Left ventricle myocardium superior (tissue), 1 donor: ENCODE measurements at regions not wholly inside any gene's neighbourhood (a gene's known extent, or its start where the extent isn't known, plus 50 kb on each side); places are given as distances from the start of the nearest gene placed in this dataset.
"Not testable (repeated sequence)": the region's sequence is repeated elsewhere in the genome, so short reads cannot be mapped to it uniquely, and the experiment has no call there.

ENCODE experiments used
- ATAC-seq: fragments of 200-7000 bp; cut with Tn5 transposase; one replicate; pipeline ENCODE4 v1.9.1; 2020; ENCODE audit warnings: mild to moderate bottlenecking, moderate library complexity
- DNase-seq: peaks from one replicate; pipeline ENCODE4 v3.0.0-alpha.2; 2020
- intact Hi-C: fragments of 100-400 bp; cut with micrococcal nuclease; formaldehyde crosslinking; loops from one replicate; pipeline ENCODE4 v1.11.0; 2022
- donor health status: DM: no; HTN: yes; CAD: no; lungs with severe emphysema.

- DNase-seq (no peak), ATAC-seq (no peak)
- intact Hi-C loops: no loop called here
Observed at GRCh38 chr9:80518441-80518840, 946.7 kb downstream of the TLE4 start.

GRCh38 chr9:80516679-80517078 is 944.9 kb downstream of the TLE4 start:
- no peak for ATAC-seq
- no peak for DNase-seq
- intact Hi-C loops: no loop called here

GRCh38 chr9:80509358-80509757 is 937.6 kb downstream of the TLE4 start:
- ATAC-seq (no peak), DNase-seq (no peak)
- intact Hi-C loops: no loop called here

- DNase-seq (no peak), ATAC-seq (no peak)
- intact Hi-C loops: no loop called here
Observed at GRCh38 chr9:80507611-80508010, 935.8 kb downstream of the TLE4 start.

GRCh38 chr9:80504601-80505230 is 933.0 kb downstream of the TLE4 start:
- DNase-seq (no peak), ATAC-seq (peak; percentile 76)
- intact Hi-C loops: no loop called here

GRCh38 chr9:80503671-80504281 is 932.0 kb downstream of the TLE4 start:
- peak; percentile 71 for ATAC-seq
- intact Hi-C loops: no loop called here
- no peak for DNase-seq

GRCh38 chr9:80502306-80502705 is 930.5 kb downstream of the TLE4 start:
- ATAC-seq (no peak), DNase-seq (no peak)
- intact Hi-C loops: no loop called here

GRCh38 chr9:80501635-80502034 is 929.9 kb downstream of the TLE4 start:
- intact Hi-C loops: no loop called here
- DNase-seq (no peak), ATAC-seq (no peak)

- intact Hi-C loops: no loop called here
- ATAC-seq: no peak
- no peak for DNase-seq
Observed at GRCh38 chr9:80500300-80500699, 928.5 kb downstream of the TLE4 start.

GRCh38 chr9:80498001-80498555 is 926.3 kb downstream of the TLE4 start:
- ATAC-seq: peak; percentile 45
- no peak for DNase-seq

GRCh38 chr9:80496901-80497556 is 925.3 kb downstream of the TLE4 start:
- no peak for ATAC-seq
- intact Hi-C loops: no loop called here
- DNase-seq: no peak

More at GRCh38 chr9:80498001-80498555, 926.3 kb downstream of the TLE4 start:
- intact Hi-C loops: no loop called here

GRCh38 chr9:80493258-80493657 is 921.5 kb downstream of the TLE4 start:
- DNase-seq: no peak
- no peak for ATAC-seq
- intact Hi-C loops: no loop called here

- intact Hi-C loops: no loop called here
- DNase-seq: peak; percentile 26
Observed at GRCh38 chr9:80492221-80492620, 920.5 kb downstream of the TLE4 start.

GRCh38 chr9:80491086-80491696 is 919.4 kb downstream of the TLE4 start:
- intact Hi-C loops: no loop called here
- ATAC-seq (no peak), DNase-seq (no peak)

More at GRCh38 chr9:80492221-80492620, 920.5 kb downstream of the TLE4 start:
- ATAC-seq: peak; percentile 80

GRCh38 chr9:80489329-80489728 is 917.6 kb downstream of the TLE4 start:
- DNase-seq (no peak), ATAC-seq (no peak)
- intact Hi-C loops: no loop called here

GRCh38 chr9:80485420-80486250 is 913.9 kb downstream of the TLE4 start:
- ATAC-seq: no peak
- no peak for DNase-seq
- intact Hi-C loops: no loop called here

GRCh38 chr9:80482251-80482650 is 910.5 kb downstream of the TLE4 start:
- ATAC-seq, intact Hi-C loops, DNase-seq: not testable (repeated sequence)

- ATAC-seq (peak; percentile 84), DNase-seq (no peak)
- intact Hi-C loops: no loop called here
Observed at GRCh38 chr9:80467632-80468031, 895.9 kb downstream of the TLE4 start.

GRCh38 chr9:80465556-80465955 is 893.8 kb downstream of the TLE4 start:
- intact Hi-C loops: no loop called here
- DNase-seq: no peak
- ATAC-seq: no peak
